Thymus (tissue), 11 donors: ENCODE measurements at regions not wholly inside any gene's neighbourhood (a gene's known extent, or its start where the extent isn't known, plus 50 kb on each side); places are given as distances from the start of the nearest gene placed in this dataset.

Source experiments
- DNase-seq, 9 donors: peaks; one replicate each; pipeline ENCODE4 v3.0.0-alpha.2; 2013; ENCODE audit warnings: low spot score in 9 of 9, low read depth in 6 of 9, missing footprints in 1 of 9
- H3K27ac ChIP-seq, 2 donors: one replicate each; pipeline ENCODE4 v1.5.1; 2013; ENCODE audit warnings: control low read depth in 1 of 2, low read depth in 1 of 2, low read length in 1 of 2, mild to moderate bottlenecking in 1 of 2, moderate library complexity in 1 of 2
- H3K27me3 ChIP-seq, 2 donors: one replicate each; pipeline ENCODE4 v1.5.1; 2013; ENCODE audit warnings: low read length in 1 of 2; ENCODE audit not compliant: control insufficient read depth in 2 of 2, insufficient read depth in 1 of 2
- H3K36me3 ChIP-seq, 2 donors: one replicate each; pipeline ENCODE4 v1.5.1; 2013; ENCODE audit warnings: low read length in 1 of 2, mild to moderate bottlenecking in 1 of 2, moderate library complexity in 1 of 2; ENCODE audit not compliant: control insufficient read depth in 2 of 2, insufficient read depth in 2 of 2
- H3K4me1 ChIP-seq, 2 donors: one replicate each; pipeline ENCODE4 v1.5.1; 2013; ENCODE audit warnings: low read length in 2 of 2; ENCODE audit not compliant: control insufficient read depth in 2 of 2, insufficient read depth in 2 of 2
- H3K4me3 ChIP-seq, 2 donors: one replicate each; pipeline ENCODE4 v1.5.1; 2013; ENCODE audit warnings: low read length in 2 of 2, control low read depth in 1 of 2, mild to moderate bottlenecking in 1 of 2
- H3K9me3 ChIP-seq, 2 donors: one replicate each; pipeline ENCODE4 v1.5.1; 2013; ENCODE audit warnings: low read length in 1 of 2, mild to moderate bottlenecking in 1 of 2; ENCODE audit not compliant: control insufficient read depth in 2 of 2, insufficient read depth in 1 of 2
- WGBS: extraction: QIAGEN DNeasy Blood & Tissue Kit; methylation state at CpG from one replicate; pipeline ENCODE4 v1.1.7; 2013; 5-methylcytosine and 5-hydroxymethylcytosine counted together
- donor health status: healthy.

DNA sequence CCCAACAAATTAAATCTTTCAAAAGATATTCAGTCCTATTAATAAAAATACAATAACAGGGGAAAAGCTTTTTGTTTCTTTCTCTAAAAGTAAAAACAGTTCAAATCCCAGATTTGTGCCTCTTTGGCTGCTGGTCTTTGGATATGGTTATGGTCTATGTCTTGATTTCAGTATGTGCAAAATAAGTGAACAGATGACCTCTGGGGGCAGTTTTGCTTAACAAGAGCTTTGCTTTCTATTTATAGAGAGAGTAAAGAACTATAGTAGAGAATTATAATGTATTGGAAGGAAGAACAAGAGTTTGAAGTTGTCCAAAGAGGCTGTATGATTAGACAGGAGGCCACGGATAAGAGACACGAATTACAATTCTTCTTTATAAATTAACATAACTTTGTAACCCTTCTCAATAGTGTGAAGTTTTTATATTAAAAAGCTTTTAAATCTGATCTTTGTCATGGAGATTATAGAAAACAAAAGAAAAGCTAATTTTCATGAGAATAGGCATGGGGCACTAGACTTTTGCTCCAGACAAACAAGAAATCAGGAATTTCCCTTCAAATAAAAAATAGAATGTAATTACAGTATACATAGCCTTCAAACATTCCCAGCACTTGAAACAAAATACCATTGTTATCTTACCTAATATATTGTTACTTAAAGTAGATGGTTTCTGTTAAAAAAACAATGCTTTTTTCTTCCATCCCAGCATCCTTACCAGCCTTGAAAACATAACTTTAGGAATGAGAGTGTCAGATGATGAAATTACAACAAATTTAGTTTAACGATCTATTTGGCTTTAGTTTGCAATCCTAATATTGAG is 432.7 kb upstream of the ARHGEF26 start:
- DNase-seq: no peak
- H3K9me3 ChIP-seq: no peaks in the 10 kb centered on the region
- no peaks in the 10 kb centered on the region for H3K4me1 ChIP-seq
- WGBS: 97% methylated on average over 3 of the region's 3 CpGs
- H3K27ac ChIP-seq: no peak overlapping the region
- no peak overlapping the region for H3K4me3 ChIP-seq
- no peaks in the 10 kb centered on the region for H3K36me3 ChIP-seq
- no peaks in the 10 kb centered on the region for H3K27me3 ChIP-seq

DNA sequence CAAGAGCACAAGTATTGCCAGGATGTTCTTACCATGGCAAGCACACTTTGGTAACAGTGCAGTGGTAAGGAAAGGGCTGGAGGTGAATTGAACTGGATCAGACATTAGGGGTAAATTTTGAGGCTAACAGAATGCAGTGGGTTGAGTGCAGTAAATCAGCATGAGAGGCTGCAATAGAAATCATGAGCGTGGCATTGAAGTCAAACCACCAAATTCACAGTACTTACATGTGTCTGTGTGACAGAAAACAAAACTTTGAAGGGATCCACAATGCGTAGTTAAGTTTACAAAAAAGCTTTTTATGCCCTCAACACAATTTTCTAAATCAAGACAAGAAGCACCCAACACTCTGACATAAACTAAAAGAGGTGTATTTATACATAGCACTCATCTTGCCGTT is 428.0 kb upstream of the ARHGEF26 start:
- Histone ChIP-seq H3K4me1 (no peaks in the 10 kb centered on the region), H3K27ac (no peak overlapping the region), H3K27me3 (no peaks in the 10 kb centered on the region), H3K9me3 (no peaks in the 10 kb centered on the region), H3K4me3 (no peak overlapping the region), H3K36me3 (no peaks in the 10 kb centered on the region)
- DNase-seq: no peak
- 97% methylated on average over 3 of the region's 3 CpGs for WGBS

DNA sequence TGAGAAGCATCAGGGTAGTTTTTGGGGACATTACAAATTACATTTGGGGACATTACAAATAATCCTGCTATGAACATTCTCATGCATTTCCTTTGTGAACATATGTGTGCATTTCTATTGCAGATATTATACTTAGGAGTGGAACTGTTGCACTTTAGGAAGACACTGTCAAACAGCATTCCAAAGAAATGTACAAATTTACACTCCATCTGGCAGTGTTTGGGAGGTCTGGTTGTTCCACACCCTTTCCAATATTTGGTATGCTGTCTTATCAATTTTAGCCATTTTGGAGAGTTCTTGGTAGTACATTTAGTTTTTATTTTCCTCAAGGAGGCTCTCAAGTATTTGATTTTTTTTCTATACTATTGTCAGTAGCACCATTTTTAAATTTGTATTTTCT is 419.1 kb upstream of the ARHGEF26 start:
- H3K4me1 ChIP-seq: no peaks in the 10 kb centered on the region
- H3K4me3 ChIP-seq: no peak overlapping the region
- no peaks in the 10 kb centered on the region for H3K9me3 ChIP-seq
- no peak for DNase-seq
- no peaks in the 10 kb centered on the region for H3K36me3 ChIP-seq
- H3K27me3 ChIP-seq: no peaks in the 10 kb centered on the region
- no peak overlapping the region for H3K27ac ChIP-seq

DNA sequence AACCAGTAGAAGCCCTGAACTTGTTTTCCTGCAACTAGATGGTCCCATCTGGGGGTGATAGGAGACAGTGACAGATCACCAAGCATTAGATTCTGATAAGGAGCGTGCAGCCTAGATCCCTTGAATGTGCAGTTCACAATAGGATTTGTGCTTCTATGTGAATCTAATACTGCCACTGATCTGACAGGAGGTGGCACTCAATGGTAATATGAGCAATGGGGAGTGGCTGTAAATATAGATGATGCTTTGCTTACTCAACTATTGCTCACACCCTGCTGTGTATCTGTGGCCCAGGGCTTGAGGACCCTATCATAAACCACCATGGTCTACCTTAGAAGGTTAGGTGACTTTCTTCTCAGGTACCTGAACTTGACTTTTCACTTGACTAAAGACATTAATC is 417.1 kb upstream of the ARHGEF26 start:
- 97% methylated on average over 1 of the region's 1 CpG for WGBS
- no peaks in the 10 kb centered on the region for H3K4me1 ChIP-seq
- H3K9me3 ChIP-seq: no peaks in the 10 kb centered on the region
- no peaks in the 10 kb centered on the region for H3K27me3 ChIP-seq
- no peak overlapping the region for H3K27ac ChIP-seq
- H3K4me3 ChIP-seq: no peak overlapping the region
- H3K36me3 ChIP-seq: no peaks in the 10 kb centered on the region
- no peak for DNase-seq

DNA sequence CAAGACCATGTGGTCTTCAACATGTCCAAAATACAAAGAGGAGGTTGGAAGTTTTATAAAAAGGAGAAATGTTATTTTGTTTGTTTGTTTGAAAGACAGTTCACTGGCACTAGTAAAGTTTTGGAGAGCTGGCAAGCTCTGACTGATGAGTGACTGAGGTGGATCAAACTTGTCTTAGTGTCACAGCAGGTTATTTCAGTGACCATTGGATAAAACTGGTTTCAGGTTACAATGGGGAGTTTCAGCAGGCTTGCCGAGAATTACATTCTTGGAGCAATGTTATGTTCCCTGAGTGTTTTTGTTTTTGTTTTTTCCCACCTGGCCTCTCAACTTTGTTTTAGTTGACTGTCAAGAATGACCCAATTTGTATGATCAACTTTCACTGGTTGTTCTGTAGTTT is 414.5 kb upstream of the ARHGEF26 start:
- no peak overlapping the region for H3K27ac ChIP-seq
- H3K27me3 ChIP-seq: no peaks in the 10 kb centered on the region
- 97% methylated on average over 1 of the region's 1 CpG for WGBS
- H3K4me3 ChIP-seq: no peak overlapping the region
- H3K36me3 ChIP-seq: no peaks in the 10 kb centered on the region
- H3K9me3 ChIP-seq: no peaks in the 10 kb centered on the region
- no peak for DNase-seq
- no peaks in the 10 kb centered on the region for H3K4me1 ChIP-seq

DNA sequence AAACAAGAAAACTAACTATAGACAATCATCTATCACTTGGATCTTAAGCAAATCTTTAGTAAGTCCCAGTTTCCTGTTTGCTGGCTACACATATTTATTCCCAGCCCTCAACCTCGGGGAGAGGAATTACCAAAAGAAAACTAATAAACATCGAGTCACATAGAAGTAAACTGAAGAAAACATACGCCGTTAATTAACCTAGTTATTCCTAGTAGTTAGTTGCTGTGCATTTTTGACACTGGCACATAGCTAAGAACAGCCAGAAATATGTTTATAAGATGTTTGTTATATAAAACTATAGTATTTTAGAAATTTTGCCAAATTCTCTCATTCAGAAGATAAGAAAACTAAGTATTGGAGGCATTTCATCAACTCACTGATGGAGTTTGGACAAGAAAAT is 407.2 kb upstream of the ARHGEF26 start:
- Histone ChIP-seq H3K27me3 (no peaks in the 10 kb centered on the region), H3K9me3 (no peaks in the 10 kb centered on the region), H3K4me3 (no peak overlapping the region), H3K36me3 (no peaks in the 10 kb centered on the region), H3K27ac (no peak overlapping the region), H3K4me1 (no peaks in the 10 kb centered on the region)
- no peak for DNase-seq
- 91% methylated on average over 4 of the region's 4 CpGs for WGBS

DNA sequence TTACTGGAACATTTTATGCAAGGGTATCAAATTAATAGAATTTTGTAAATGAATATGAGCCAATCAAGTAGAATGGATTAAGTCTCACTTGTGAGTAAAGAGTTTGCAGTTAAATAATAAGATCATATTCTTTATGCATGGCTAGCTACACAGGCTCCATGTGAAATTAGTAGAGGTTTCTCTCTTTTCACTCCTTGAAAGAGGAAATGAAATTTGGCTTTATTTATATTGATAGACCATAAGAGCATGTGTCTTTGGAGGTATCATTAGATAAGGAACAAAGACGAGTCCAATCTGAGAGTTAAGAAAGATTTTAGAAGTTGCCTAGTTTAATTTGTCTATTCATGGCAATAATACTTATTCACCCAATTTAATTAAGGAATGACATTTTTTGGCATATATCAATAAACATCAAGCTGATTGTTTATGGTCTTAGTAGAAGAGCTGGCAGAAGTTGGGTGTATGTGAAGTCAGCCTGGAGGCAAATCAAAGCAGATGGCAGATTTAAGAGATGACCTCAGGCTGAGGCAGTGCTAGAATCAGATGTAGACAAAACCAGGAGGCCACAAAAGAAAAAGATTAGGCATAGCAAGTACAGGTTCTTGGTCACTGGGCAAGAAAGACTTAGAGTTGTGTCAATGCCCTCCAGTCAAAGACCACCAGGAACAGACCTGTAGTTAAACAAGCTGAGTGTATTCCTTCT is 406.5 kb upstream of the ARHGEF26 start:
- DNase-seq: no peak
- 100% methylated on average over 1 of the region's 1 CpG for WGBS
- Histone ChIP-seq H3K27ac (no peak overlapping the region), H3K36me3 (no peaks in the 10 kb centered on the region), H3K4me1 (no peaks in the 10 kb centered on the region), H3K27me3 (no peaks in the 10 kb centered on the region), H3K4me3 (no peak overlapping the region), H3K9me3 (no peaks in the 10 kb centered on the region)

DNA sequence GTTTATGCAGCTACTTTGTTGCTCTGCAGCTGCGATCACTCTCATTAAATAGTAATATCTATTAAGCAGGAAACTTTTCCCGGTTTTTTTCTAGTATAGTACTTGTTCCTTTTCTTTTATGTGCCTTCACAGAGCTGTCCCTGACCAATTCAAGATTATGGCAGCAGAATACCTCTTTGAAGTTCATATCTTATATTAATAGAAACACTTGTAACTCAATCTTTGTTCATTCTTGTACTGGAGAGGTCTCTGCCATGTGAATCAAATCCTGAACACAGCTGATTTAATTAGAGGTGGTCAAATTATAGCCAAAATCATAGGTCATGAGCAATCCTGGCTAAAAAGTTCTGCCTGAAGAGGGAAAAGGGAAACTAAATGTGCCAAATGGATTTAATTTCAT is 399.0 kb upstream of the ARHGEF26 start:
- Histone ChIP-seq H3K4me1 (no peaks in the 10 kb centered on the region), H3K4me3 (no peak overlapping the region), H3K9me3 (no peaks in the 10 kb centered on the region), H3K36me3 (no peaks in the 10 kb centered on the region), H3K27ac (no peak overlapping the region), H3K27me3 (no peaks in the 10 kb centered on the region)
- DNase-seq: no peak
- 94% methylated on average over 2 of the region's 2 CpGs for WGBS

DNA sequence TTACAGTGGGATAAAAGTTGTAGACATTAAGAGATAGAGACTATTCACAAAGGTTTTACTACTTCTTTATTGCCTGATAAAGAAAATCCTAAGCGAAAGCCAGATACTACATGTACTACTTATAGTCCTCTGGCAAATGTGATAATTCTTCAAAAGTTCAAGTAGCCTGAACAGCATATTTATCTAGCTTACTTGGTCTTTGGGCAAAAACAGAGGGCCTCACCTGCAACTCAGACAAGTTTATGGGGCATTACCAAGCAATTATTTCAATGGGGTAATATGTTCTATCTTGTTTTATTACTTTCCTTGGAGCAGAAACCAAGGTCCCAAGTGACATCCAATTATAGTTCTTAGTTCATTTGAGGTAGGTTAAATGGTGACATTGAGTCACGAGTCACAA is 390.1 kb upstream of the ARHGEF26 start:
- Histone ChIP-seq H3K9me3 (no peaks in the 10 kb centered on the region), H3K4me1 (no peaks in the 10 kb centered on the region), H3K27me3 (no peaks in the 10 kb centered on the region), H3K27ac (no peak overlapping the region), H3K36me3 (no peaks in the 10 kb centered on the region), H3K4me3 (no peak overlapping the region)
- WGBS: 97% methylated on average over 2 of the region's 2 CpGs
- no peak for DNase-seq
